DOHH2 (cell line): ENCODE measurements at regions not wholly inside any gene's neighbourhood (a gene's known extent, or its start where the extent isn't known, plus 50 kb on each side); places are given as distances from the start of the nearest gene placed in this dataset.

Experiments used
- H3F3A ChIP-seq: fragments of 200-600 bp; sonication (generic), shearing (Covaris generic); 2 replicates; pipeline ENCODE4 v1.6.0; 2016; ENCODE audit warnings: antibody characterized with exemption, mild to moderate bottlenecking; ENCODE audit not compliant: control insufficient read depth, insufficient read depth
- H3K27ac ChIP-seq: fragments of 200-600 bp; sonication (generic); 2 replicates; pipeline ENCODE4 v1.5.1; 2014; ENCODE audit warnings: low read depth, mild to moderate bottlenecking, low read length, moderate library complexity
- H3K27me3 ChIP-seq: fragments of 200-600 bp; sonication (generic); 2 replicates; pipeline ENCODE4 v1.6.1; 2014; ENCODE audit warnings: mild to moderate bottlenecking, low read length, mixed read lengths; ENCODE audit not compliant: control insufficient read depth
- H3K36me3 ChIP-seq: fragments of 200-600 bp; sonication (generic); 2 replicates; pipeline ENCODE4 v1.6.1; 2014; ENCODE audit warnings: mild to moderate bottlenecking, low read length, moderate library complexity, mixed read lengths; ENCODE audit not compliant: control insufficient read depth
- H3K4me1 ChIP-seq: fragments of 200-600 bp; sonication (generic); 2 replicates; pipeline ENCODE4 v1.6.1; 2014; ENCODE audit warnings: mild to moderate bottlenecking, low read length, mixed read lengths; ENCODE audit not compliant: control insufficient read depth
- H3K4me2 ChIP-seq: fragments of 200-600 bp; sonication (generic); 2 replicates; pipeline ENCODE4 v1.6.0; 2014; ENCODE audit warnings: mild to moderate bottlenecking, low read length, moderate library complexity
- H3K4me3 ChIP-seq: fragments of 200-600 bp; sonication (generic); 2 replicates; pipeline ENCODE4 v1.5.1; 2014; ENCODE audit warnings: mild to moderate bottlenecking, low read length, mixed read lengths
- H3K79me2 ChIP-seq: fragments of 200-600 bp; sonication (generic); 2 replicates; pipeline ENCODE4 v1.6.1; 2014; ENCODE audit warnings: mild to moderate bottlenecking, low read length, mixed read lengths; ENCODE audit not compliant: control insufficient read depth
- H3K9me2 ChIP-seq: fragments of 200-600 bp; sonication (generic); replicated peaks from 2 replicates; pipeline ENCODE4 v1.6.1; 2014; ENCODE audit warnings: mild to moderate bottlenecking, low read length, mixed read lengths; ENCODE audit not compliant: control insufficient read depth
- H3K9me3 ChIP-seq: fragments of 200-600 bp; sonication (generic); 2 replicates; pipeline ENCODE4 v1.6.1; 2014; ENCODE audit warnings: antibody characterized with exemption, low read length, mixed read lengths; ENCODE audit not compliant: control insufficient read depth, insufficient read depth
- H4K20me1 ChIP-seq: fragments of 200-600 bp; sonication (generic); 2 replicates; pipeline ENCODE4 v1.6.0; 2014; ENCODE audit warnings: low read depth, mild to moderate bottlenecking, antibody characterized with exemption, low read length, moderate library complexity; ENCODE audit not compliant: control insufficient read depth, insufficient read depth
- EZH2phosphoT487 ChIP-seq: fragments of 200-600 bp; sonication (generic); IDR thresholded peaks from 2 replicates; pipeline ENCODE4 v1.6.1; 2017; ENCODE audit warnings: borderline replicate concordance, mild to moderate bottlenecking, antibody characterized with exemption, low read length, moderate library complexity, mixed read lengths
- TF ChIP-seq, protein P1 (sequence below): fragments of 200-600 bp; sonication (generic); IDR thresholded peaks from one replicate; pipeline ENCODE4 v1.5.1; 2014; ENCODE audit warnings: antibody characterized with exemption, mild to moderate bottlenecking, low read depth, low read length; ENCODE audit not compliant: poor library complexity, severe bottlenecking

DNA sequence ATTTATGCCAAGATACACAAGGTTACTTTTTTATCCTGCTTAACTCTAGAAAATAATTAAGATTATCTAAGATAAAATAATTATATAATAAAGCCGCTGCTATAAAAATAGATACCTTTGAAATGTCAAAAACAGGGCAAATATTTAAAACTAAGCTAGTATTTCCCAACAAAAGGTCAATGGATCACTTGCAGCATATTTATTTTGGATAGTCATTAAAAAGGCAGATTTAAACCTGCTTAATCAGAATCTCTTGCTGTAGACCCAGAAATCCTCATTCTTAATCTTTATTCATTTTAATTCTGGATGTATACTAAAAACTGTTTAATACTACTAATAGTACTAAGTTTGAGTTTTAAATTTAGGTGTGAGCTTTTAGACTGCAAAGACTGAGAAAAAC, 139.0 kb upstream of the CWC22 start:
- Histone ChIP-seq H3K27ac (no peak overlapping the region), H3F3A (no peaks in the 10 kb centered on the region), H3K4me2 (no peak overlapping the region), H3K27me3 (no peaks in the 10 kb centered on the region), H3K79me2 (no peaks in the 10 kb centered on the region), H3K9me3 (no peaks in the 10 kb centered on the region), H3K4me3 (no peak overlapping the region), H3K36me3 (no peaks in the 10 kb centered on the region), H4K20me1 (no peaks in the 10 kb centered on the region), H3K4me1 (no peaks in the 10 kb centered on the region), H3K9me2 (no peaks in the 10 kb centered on the region)
- no peak for TF ChIP-seq EZH2phosphoT487
- TF ChIP-seq, protein P1, sequence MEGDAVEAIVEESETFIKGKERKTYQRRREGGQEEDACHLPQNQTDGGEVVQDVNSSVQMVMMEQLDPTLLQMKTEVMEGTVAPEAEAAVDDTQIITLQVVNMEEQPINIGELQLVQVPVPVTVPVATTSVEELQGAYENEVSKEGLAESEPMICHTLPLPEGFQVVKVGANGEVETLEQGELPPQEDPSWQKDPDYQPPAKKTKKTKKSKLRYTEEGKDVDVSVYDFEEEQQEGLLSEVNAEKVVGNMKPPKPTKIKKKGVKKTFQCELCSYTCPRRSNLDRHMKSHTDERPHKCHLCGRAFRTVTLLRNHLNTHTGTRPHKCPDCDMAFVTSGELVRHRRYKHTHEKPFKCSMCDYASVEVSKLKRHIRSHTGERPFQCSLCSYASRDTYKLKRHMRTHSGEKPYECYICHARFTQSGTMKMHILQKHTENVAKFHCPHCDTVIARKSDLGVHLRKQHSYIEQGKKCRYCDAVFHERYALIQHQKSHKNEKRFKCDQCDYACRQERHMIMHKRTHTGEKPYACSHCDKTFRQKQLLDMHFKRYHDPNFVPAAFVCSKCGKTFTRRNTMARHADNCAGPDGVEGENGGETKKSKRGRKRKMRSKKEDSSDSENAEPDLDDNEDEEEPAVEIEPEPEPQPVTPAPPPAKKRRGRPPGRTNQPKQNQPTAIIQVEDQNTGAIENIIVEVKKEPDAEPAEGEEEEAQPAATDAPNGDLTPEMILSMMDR = no peak

DNA sequence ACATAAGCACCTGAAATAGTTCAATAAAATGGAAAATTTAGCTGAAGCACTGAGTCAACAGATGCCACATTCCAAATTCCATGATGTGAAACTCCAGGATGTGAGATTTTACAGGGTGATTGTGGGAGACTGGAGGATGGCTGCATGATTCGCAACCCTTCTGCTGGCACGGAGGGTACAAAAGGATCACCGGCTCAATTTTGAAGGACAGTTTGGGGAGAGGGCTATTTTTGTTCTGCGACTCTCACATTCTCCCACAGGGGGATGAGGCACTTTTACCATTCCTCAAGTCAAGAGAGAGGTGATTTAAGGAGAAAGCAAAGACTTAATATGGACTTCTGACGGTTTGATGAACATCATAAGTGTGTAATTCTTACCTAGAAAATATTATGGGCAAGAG, 138.1 kb upstream of the CWC22 start:
- no peak for TF ChIP-seq EZH2phosphoT487
- TF ChIP-seq, protein P1 = no peak

DNA sequence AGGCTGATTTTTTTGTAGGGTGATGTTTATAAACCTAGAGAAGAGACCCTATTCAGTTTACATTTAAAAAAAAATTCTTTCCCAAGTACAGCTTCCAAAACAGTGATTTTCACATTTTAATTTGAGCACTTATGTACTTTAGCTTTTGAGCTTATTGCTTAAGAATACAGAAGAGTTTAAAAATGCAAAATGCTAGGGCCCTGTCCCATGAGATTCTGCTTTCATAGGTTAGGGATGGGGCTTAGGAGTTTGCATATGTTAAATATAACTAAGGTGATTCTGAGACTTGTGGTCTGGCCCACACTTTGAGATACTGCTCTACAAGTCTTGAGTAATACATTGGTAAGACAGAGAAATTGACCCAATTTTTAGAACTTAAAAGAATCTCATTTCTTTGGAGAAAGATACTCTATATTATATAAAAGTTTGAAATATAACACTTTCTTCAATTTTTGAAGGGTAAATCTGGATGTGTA, 137.3 kb upstream of the CWC22 start:
- Histone ChIP-seq H3K4me2 (no peak overlapping the region), H3K9me2 (no peaks in the 10 kb centered on the region), H3K79me2 (no peaks in the 10 kb centered on the region), H3K9me3 (no peaks in the 10 kb centered on the region), H3K36me3 (no peaks in the 10 kb centered on the region), H3K4me3 (no peak overlapping the region), H4K20me1 (no peaks in the 10 kb centered on the region), H3F3A (no peaks in the 10 kb centered on the region), H3K27me3 (no peaks in the 10 kb centered on the region), H3K27ac (no peak overlapping the region), H3K4me1 (no peaks in the 10 kb centered on the region)
- TF ChIP-seq, protein P1 = no peak
- no peak for TF ChIP-seq EZH2phosphoT487

More for the DNA sequence above, 138.1 kb upstream of the CWC22 start:
- Histone ChIP-seq H3K9me2 (no peaks in the 10 kb centered on the region), H3K4me3 (no peak overlapping the region), H3F3A (no peaks in the 10 kb centered on the region), H3K4me1 (no peaks in the 10 kb centered on the region), H3K36me3 (no peaks in the 10 kb centered on the region), H3K79me2 (no peaks in the 10 kb centered on the region), H3K4me2 (no peak overlapping the region), H4K20me1 (no peaks in the 10 kb centered on the region), H3K27me3 (no peaks in the 10 kb centered on the region), H3K9me3 (no peaks in the 10 kb centered on the region), H3K27ac (no peak overlapping the region)
